ENCODE measurements at regions not wholly inside any gene's neighbourhood (a gene's known extent, or its start where the extent isn't known, plus 50 kb on each side); places are given as distances from the start of the nearest gene placed in this dataset.
"Not testable (repeated sequence)": the region's sequence is repeated elsewhere in the genome, so short reads cannot be mapped to it uniquely, and the experiment has no call there.

DNA sequence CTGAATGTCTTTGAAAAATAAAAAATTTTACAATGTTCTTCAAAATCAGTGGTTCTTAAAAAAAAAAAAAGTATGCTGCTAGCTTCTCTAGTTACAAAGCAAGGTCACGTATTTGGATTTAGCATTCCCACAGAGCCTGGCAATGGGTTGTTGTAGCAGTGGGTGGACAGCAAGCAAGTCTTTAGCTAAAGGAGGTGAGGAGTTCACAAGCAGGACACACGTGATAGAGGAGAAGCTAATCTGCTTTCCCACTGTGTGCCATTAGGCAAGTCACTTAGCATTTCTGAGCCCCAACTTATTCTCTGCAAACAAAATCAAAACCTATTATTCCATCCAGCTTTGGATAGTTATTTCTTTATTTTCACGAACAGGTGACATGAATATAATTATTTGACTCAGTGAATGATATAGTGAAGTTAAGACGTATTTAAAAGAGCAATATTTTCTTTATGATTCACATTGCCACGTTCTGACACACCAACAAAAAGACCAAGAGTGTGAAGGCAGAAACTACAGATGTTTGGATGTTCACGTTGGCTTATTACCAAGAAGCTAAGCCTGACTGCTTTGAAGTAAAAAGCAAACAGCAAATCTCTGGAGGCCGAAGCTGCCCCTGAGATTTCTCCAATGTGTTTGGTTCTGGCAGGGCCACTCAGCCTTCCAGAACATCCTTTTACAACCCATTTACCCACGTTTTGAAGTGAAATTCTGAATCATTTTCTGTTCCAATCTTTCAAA, 612.1 kb upstream of the CDH6 start:
- DNase-seq = no peak

DNA sequence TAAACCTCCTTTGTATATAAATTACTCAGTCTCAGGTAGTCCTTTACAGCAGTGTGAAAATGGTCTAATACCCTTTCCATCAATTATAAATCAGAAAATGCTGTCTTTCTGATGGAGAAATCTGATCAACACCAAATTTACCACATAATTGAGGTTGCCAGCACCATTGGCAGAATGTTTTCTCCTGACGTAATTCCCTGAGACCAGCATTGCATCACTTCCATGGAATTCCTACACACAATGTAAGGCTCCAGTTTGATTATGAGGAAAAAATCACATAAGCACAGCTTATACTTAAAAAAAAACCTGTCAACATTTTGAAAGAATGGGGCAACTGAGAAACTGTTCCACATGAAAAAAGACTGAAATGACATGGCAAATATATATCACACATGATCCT, 618.7 kb upstream of the CDH6 start:
- no peak for DNase-seq

DNA sequence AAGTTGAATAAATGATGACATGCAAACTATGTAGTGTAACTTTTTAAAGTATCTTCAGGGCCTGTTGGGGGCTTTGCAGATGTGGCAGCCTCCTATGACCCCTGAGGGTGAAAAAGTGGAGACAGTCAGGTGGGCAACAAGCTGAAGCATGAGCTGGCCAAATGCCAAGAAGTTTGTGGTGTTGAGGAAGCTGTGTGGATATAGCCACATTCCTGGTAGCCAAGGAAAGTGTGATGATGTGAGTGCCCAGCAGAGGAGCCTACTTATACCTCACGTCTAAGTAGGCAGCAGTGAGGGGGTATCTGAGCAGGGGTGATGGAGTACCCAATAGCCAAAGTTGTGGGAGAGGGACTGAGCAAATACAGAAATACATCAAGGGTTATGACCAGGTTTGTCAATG, 621.2 kb upstream of the CDH6 start:
- DNase-seq = no peak

DNA sequence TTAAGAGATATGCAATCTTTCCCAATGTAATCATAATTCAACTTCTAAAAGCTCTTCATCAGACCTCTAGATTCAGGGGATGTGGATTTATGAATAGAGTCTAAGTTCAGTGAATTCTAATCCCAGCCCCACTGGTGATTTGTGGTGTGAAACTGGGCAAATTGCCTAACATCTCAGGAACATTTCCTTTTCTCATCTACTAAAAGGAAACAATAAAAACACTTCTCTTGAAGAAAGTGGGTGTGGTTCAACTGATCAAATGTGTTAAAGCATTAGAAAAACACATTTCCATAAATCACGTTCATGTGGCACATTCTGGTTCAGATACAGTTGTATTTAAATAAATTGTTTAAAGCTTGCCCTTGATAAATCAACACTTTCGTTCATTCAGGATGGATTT, 631.7 kb upstream of the CDH6 start:
- no peak for DNase-seq

DNA sequence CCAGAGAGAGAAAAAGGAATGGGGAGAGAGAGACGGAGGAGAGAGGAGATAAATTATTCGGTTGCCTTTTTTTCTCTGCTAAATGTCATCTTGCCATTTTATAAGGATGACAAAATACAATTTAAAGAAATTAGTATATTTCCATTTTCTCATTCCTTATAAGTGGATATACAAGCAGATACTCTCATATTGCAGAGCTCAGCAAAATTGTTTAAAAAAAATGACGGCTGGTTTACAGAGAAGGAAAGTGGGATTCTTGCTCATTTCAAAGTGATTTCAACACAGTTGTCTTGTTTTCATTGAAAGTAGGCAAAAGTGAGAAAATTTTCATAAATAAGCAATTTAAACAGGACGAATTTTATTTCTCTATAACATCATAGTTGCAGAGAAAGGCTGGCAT, 641.9 kb upstream of the CDH6 start:
- no peak for DNase-seq

DNA sequence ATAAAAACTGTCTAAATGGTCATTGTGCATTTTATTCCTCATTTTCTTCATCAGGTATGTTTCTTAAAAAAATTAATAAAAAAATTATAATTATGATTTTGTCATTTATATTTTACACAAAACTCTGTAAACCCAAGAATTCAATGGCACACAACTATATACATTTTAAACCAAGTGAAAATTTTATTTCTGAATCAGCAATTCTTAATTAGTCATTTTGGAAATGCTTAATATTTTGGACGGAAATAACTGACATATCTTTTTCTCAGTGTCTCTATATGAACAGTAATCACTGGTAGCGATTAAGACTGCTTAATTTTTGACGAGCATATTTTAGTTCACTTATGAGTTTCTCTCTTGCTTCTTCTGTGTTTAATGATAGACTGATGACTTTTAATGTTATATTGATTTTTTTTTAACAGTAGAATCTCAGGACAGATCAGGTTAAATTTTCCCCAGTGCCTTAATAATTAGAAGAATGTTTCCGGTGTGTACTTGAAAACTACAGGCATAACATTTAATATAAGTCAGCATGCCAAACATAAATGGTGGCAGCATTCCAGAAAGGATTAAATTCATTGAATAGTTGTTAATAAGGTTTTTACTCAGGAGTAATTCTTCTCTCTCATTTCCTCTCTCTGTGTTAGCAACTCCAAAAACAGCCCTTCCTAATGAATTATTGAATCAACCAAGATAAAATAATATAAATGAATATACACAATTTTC, 644.7 kb upstream of the CDH6 start:
- DNase-seq = no peak

DNA sequence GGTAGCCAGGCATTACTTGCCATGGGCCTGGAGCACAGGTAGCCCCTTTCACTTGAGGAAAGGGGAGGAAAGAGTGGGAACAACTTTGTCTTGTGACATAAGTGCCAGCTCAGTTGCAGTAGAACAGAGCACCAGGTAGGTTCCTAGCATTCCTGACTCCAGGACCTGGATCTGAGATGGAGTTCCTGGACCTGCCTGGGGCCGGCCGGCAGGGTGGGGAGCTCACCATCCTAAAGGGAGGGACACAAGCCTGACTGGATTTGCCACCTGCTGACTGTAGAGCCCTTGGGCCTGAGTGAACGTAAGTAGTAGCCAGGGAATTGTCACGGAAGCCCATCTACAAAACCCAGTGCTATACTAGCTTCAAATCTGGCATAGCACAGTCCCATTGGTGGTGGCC, 653.3 kb upstream of the CDH6 start:
- no peak for DNase-seq

DNA sequence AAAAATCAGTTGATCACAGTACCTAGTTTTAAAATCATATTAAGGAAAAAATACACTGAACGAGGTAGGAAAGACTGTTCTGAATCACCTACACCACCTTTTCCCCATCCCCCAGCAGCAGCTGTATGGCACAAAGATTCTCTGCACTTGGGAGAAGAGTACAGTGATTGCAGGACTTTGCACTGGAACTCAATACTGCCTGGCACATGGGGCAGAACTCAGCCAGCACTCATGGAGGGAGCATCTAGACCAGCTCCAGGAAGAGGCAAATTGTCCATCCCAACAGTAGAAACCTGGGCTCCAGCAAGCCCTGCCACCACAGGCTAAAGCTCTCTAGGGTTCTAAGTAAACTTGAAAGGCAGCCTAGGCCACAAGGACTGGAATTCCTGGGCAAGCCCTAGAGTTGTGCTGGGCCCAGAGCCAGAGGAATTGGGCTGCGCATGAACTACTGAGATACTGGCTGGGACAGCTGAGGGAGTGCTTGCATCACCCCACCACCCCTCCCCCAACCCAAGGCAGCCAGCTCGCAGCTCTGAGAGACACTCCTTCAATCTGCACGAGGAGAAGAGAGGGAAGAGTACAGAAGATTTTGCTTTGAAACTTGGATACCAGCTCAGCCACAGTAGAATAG, 654.4 kb upstream of the CDH6 start:
- DNase-seq = no peak

DNA sequence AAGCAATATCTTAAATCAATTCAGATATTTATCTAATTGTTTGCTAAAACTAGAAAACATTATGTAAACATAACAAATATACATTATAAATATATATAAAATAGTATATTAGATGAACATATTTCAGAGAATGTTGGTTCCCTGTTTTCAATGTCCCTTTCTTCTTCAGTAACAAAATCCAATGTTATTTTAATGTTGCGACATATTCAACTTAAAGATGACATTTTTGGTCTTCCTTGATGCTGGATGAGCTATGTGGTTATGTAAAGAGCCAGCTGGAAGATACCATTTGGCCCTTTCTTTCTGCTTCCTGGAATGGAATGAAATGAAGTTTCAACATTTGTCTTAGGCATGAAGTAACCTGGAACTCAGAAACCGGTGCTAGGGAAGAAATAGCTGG, 668.1 kb upstream of the CDH6 start:
- no peak for DNase-seq

DNA sequence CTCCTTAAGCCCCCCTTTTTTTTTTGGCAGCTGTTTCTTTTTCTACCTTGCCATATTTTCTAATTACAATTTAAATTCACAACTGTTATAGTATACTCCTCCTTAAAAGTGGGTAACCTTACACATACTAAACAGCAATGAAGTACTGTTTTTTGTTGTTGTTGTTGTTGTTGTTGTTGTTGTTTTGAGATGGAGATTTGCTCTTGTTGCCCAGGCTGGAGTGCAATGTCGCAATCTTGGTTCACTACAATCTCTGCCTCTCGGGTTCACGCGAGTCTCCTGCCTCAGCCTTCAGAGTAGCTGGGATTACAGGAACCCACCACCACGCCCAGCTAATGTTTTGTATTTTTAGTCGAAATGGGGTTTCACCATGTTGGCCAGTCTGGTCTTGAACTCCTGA, 669.1 kb upstream of the CDH6 start:
- DNase-seq = no peak

DNA sequence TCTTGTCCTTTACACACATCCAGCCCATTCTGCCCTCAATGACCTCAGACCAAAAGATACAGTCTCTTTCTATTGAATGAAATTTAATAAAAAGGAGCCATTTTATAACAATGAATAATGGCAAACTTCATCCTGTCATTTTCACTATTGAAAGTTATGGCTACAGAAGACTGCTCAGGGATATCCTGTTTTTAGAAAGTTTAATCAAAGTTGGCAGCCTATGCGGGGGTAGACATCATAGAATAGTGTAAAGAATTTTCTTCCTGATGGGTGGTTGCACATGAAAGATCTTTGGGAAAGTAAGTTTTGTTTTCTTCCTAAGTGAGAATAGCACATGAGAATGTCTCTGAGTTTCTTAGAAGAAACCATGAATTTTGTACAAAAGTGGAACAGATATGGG, 670.4 kb upstream of the CDH6 start:
- no peak for DNase-seq

DNA sequence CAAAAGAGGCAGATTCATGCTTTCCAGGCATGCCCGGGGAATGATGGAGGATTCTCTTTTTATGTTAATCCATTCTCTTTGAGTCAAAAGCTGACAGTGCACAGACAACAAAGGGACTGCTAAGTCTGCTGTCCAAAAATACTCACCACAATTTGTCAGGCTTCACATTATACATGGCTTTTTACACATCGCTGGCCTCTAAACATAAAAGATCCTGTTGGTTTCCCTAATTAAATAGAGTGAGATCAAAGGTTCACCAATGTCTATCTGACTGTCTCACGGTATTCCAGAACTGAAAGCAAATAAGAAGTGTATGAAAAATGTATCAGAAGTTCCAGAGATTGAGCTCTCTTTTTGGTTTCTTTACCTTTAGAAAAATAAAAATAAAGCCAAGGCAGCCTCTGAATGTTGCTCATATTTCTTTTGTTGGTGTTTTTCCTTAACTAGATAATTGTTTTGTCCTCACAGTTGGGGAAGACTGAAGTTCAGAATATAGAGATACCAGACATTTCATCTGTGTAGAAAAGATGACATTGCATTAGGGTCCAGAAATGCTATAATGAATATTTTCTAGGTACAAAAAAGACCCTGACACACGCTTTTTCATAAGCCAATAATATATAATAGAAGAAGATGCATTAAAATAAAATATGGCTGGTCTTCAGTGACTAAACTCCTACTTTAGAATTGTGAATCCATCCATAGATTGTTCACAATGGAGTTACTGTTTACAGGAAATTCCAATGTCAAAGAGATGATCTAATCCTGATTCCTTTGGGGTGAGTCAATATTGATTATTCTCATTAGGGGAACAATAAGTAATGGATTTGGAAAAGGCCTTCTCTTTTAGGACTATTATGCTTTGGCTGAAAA, 688.2 kb upstream of the CDH6 start:
- no peak for DNase-seq

DNA sequence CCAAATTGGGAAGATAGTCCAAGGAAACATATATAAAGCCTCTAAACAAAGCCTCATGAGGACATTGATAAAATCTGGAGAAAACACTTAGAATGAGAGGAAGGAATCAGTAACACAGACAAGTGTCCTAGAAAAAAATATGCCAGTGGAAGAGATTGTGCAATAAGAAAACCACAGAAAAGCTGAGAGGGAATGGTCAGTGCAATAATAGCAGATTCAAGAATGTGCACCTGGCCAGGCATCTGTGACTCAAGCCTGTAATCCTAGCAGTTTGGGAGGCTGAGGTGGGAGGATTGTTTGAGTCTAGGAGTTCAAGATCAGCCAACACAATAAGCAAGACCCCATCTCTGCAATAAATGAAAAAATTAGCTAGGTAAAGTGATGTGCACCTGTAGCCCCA, 691.2 kb upstream of the CDH6 start:
- DNase-seq = no peak

DNA sequence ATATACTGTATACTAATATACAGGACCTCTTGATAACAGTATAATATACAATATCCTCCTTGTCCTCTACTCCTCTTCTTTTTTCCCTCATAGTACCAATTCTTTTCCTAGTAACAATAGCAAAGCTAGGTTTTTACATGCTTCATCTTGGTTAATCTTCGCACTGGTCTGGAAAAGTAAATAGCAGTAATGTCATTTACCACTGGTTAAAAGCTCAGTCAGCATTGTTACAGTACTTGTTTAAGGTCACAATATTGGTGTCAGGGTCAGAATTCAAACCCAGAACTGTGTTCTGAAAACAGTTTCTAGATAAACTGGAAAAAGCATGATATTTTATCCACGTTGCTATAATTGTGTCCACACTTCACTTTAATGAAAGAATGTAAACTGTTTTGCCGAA, 692.4 kb upstream of the CDH6 start:
- no peak for DNase-seq

DNA sequence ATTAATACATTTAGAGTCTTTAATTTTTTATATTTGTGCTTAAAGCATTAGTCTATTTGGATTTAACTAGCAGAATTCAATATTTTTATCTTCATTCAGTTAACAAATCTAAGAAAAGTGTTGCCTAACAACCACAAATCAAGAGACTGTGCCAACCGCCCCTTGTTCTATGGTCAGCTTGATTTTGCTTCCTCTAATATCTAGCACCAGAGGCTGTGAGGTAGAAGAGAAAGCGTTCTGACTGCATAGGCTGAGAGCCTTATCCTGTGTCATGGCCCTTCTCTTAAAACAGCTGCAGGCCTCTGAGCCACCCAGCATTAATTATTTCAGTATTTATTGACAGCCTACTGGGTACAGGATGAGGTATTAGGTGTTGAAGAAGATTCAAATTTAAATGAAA, 693.0 kb upstream of the CDH6 start:
- no peak for DNase-seq

DNA sequence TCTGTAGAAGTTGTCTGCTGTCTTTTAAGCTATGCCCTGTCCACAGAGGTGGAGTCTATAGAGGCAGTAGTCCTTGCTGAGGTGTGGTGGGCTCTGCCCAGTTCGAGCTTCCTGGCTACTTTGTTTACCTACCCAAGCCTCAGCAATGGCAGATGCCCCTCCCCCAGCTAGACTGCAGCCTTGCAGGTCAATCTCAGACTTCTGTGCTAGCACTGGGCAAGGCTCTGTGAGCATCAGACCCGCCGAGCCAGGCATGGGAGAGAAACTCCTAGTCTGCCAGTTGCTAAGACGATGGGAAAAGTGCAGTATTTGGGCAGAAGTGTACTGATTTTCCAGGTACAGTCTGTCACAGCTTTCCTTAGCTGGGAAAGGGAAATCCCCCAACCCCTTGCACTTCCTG, 694.1 kb upstream of the CDH6 start:
- no peak for DNase-seq

DNA sequence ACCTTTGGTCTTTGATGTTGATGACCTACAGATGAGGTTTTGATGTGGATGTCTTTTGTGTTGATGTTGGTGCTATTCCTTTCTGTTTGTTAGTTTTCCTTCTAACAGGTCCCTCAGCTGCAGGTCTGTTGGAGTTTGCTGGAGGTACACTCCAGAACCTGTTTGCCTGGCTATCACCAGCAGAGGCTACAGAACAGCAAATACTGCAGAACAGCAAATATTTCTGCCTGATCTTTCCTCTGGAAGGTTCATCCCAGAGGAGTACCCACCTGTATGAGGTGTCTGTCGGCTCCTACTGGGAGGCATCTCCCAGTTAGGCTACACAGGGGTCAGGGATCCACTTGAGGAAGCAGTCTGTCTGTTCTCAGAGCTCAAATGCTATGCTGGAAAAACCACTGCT, 694.5 kb upstream of the CDH6 start:
- no peak for DNase-seq

DNA sequence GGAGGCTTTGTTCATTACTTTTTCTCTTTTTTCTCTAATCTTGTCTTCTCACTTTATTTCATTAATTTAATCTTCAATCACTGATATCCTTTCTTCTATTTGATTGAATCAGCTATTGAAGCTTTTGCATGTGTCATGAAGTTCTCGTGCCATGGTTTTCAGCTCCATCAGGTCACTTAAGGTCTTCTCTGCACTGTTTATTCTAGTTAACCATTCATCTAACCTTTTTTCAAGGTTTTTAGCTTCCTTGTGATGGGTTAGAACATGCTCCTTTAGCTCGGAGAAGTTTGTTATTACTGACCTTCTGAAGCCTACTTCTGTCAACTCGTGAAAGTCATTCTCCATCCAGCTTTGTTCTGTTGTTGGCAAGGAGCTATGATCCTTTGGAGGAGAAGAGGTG, 695.0 kb upstream of the CDH6 start:
- DNase-seq = not testable (repeated sequence)

DNA sequence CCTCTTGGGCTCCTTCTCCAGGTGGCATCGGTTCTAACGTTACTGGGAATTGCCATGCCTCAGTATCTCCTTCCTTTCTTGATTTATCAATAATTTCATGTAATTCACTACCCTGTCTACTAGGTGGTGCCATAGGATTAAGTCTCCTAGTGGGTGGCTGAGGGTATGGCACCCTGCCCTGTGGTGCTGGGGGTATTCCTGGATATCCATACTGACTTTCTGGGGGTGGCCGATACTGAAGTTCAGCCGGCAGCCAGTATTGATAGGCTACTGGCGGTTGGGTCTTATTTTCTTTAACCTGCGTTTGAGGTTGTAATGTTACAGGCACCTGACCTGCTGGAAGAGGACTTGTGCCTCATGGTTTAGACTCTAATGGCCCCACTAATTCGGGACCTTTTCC, 699.4 kb upstream of the CDH6 start:
- not testable (repeated sequence) for DNase-seq

DNA sequence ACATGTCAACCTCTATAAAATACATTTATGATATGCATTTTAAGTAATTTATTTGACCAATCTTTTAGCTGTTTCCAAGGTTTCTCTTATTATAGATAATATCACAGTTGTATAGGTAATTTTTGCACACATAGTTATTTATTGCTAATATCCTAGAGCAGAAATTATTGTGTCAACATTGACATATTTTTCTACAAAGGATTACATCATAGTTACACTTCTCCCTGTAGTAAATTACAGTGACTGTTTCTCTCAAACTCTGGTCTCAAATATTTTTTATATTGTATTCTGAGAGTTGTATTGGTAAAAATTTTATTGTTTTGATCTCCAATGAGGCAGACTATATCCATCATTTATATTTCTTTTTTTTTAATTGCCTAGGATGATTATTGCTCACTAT, 714.4 kb upstream of the CDH6 start:
- DNase-seq = no peak

DNA sequence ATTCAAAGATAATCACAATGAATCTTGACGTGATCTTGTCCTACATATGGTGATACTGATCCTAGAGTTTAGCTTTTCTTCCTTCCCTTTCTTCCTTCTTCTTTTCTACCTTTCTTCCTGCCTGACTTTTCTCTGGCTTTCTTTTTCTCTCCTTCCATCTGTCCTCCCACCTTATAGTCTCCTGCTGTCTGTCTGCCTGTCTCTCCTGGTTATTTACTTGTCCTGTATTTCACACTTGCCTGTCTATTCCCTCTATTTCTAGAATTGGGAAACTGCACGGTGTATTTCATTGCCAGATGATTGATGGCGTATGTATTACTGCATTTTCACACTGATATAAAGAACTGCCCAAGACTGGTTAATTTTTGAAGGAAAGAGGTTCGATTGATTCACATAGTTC, 718.1 kb upstream of the CDH6 start:
- DNase-seq = no peak

DNA sequence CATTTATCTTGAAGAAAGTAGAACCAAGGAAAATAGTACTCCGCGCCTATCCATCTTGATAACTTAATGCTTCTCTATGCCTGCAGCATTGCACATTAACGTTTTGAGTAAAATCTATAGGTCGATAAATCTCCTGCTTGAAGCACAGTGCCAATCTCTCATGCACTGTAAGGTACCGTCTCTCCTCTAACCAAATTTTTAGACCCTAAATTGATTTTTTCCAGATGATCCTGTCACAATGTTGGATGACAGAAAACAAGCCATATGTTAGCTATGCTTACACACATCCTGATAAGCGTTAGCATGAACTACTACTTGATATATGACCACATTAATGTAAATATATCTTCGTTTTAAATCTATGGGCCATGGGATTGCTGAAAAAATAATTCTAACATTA, 723.8 kb upstream of the CDH6 start:
- DNase-seq = no peak

DNA sequence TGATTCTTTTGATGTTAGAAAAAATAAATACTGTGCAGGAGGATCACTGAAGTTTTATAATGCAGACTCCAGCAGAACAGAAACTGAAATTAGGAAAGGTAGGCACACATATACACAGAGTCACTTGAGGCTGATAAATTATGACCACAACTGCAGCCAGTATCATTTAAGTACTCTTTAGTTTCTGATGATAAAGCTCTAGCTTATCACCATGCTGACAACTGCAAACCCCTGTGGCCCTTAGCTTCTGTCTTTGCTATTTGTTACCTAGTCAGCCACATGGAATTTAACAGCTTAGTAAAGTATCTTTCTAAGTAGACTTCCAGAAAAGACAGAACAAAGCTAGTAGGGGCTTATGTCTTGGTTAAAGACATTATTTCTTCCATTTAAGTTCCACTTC, 734.8 kb upstream of the CDH6 start:
- no peak for DNase-seq

All from NCI-H446 treated with DMSO at 0.1 percent for 48 hours (cell line).